Breast epithelium (tissue), 4 donors: ENCODE measurements at regions not wholly inside any gene's neighbourhood (a gene's known extent, or its start where the extent isn't known, plus 50 kb on each side); places are given as distances from the start of the nearest gene placed in this dataset.

Experiments
- DNase-seq, 2 donors: peaks; one replicate each; pipeline ENCODE4 v3.0.0-alpha.2; 2019; ENCODE audit warnings: low spot score in 2 of 2
- H3K27ac ChIP-seq, 2 donors: fragments of 200-600 bp; sonication (generic) in 1 of 2; one replicate each; pipeline ENCODE4 v1.5.1; 2016 to 2019; ENCODE audit warnings: mild to moderate bottlenecking in 1 of 2
- H3K27me3 ChIP-seq, 2 donors: fragments of 200-600 bp; sonication (generic) in 1 of 2; one replicate each; pipeline versions ENCODE4 v1.5.1 to v1.6.0; 2017 to 2019; ENCODE audit warnings: control low read depth in 1 of 2, mild to moderate bottlenecking in 1 of 2
- H3K36me3 ChIP-seq: fragments of 200-600 bp; one replicate; pipeline ENCODE4 v1.5.1; 2019
- H3K4me1 ChIP-seq, 2 donors: fragments of 200-600 bp; sonication (generic); one replicate each; pipeline ENCODE4 v1.5.1; 2016 to 2019; ENCODE audit warnings: control low read depth in 1 of 2
- H3K4me3 ChIP-seq, 3 donors: fragments of 200-600 bp; sonication (generic); 1 replicate in 2 of 3; 2 replicates in 1 of 3; pipeline ENCODE4 v1.5.1; 2016 to 2019; ENCODE audit warnings: mild to moderate bottlenecking in 3 of 3, moderate library complexity in 2 of 3
- H3K9me3 ChIP-seq, 2 donors: fragments of 200-600 bp; sonication (generic) in 1 of 2; one replicate each; pipeline ENCODE4 v1.5.1; 2016 to 2019; ENCODE audit warnings: control low read depth in 1 of 2
- CTCF ChIP-seq, 3 donors: fragments of 450-650 bp; IDR thresholded peaks; one replicate each; pipeline ENCODE4 v1.5.1; 2016 to 2017; ENCODE audit warnings: antibody characterized with exemption in 3 of 3, mild to moderate bottlenecking in 3 of 3, moderate library complexity in 3 of 3
- POLR2A ChIP-seq: fragments of 450-650 bp; IDR thresholded peaks from one replicate; pipeline ENCODE4 v1.6.1; 2016; ENCODE audit warnings: antibody characterized with exemption, mild to moderate bottlenecking, moderate library complexity
- POLR2AphosphoS5 ChIP-seq, 3 donors: sonication (generic); formaldehyde crosslinking; IDR thresholded peaks; one replicate each; pipeline ENCODE4 v1.6.1; 2017; ENCODE audit warnings: antibody characterized with exemption in 3 of 3
- intact Hi-C: fragments of 100-400 bp; cut with DNase I; formaldehyde crosslinking; loops from one replicate; pipeline ENCODE4 v1.15.1; 2023; ENCODE audit warnings: low total_unique reads

GRCh38 chr20:48159145-48160008 is 374.1 kb upstream of the SULF2 start:
- Histone ChIP-seq H3K27me3 (no peaks in the 10 kb centered on the region), H3K4me1 (no peaks in the 10 kb centered on the region), H3K27ac (no peak overlapping the region), H3K9me3 (peaks cover 0 to 4% of the 10 kb centered on the region in 2 donors), H3K4me3 (no peak overlapping the region), H3K36me3 (no peaks in the 10 kb centered on the region)
- intact Hi-C loops: no loop called here
- no peak for TF ChIP-seq POLR2A
- no peak for TF ChIP-seq CTCF (IDR thresholded peaks at IDR 0.05)
- no peak for TF ChIP-seq POLR2AphosphoS5 (IDR thresholded peaks at IDR 0.05)
- DNase-seq: no peak

- Histone ChIP-seq H3K4me3 (no peak overlapping the region), H3K9me3 (peaks cover 0 to 4% of the 10 kb centered on the region in 2 donors), H3K36me3 (no peaks in the 10 kb centered on the region), H3K4me1 (no peaks in the 10 kb centered on the region), H3K27me3 (no peaks in the 10 kb centered on the region), H3K27ac (no peak overlapping the region)
- intact Hi-C loops: no loop called here
- TF ChIP-seq CTCF (IDR thresholded peaks at IDR 0.05) (no peak), POLR2AphosphoS5 (IDR thresholded peaks at IDR 0.05) (no peak), POLR2A (no peak)
- peak in 1 of 2 donors; percentile 65 for DNase-seq
Measured at GRCh38 chr20:48158014-48158413, 372.7 kb upstream of the SULF2 start.

GRCh38 chr20:48156951-48157700 is 371.8 kb upstream of the SULF2 start:
- Histone ChIP-seq H3K4me1 (no peaks in the 10 kb centered on the region), H3K4me3 (no peak overlapping the region), H3K9me3 (peaks cover 0 to 4% of the 10 kb centered on the region in 2 donors), H3K36me3 (no peaks in the 10 kb centered on the region), H3K27me3 (no peaks in the 10 kb centered on the region), H3K27ac (no peak overlapping the region)
- no peak for TF ChIP-seq POLR2AphosphoS5 (IDR thresholded peaks at IDR 0.05)
- no peak for TF ChIP-seq CTCF (IDR thresholded peaks at IDR 0.05)
- no peak for TF ChIP-seq POLR2A
- intact Hi-C loops: no loop called here
- no peak for DNase-seq

- Histone ChIP-seq H3K4me3 (no peak overlapping the region), H3K27me3 (no peaks in the 10 kb centered on the region), H3K27ac (no peak overlapping the region), H3K4me1 (no peaks in the 10 kb centered on the region), H3K36me3 (no peaks in the 10 kb centered on the region), H3K9me3 (peaks cover 0 to 4% of the 10 kb centered on the region in 2 donors)
- TF ChIP-seq POLR2A: no peak
- TF ChIP-seq POLR2AphosphoS5 (IDR thresholded peaks at IDR 0.05): no peak
- TF ChIP-seq CTCF (IDR thresholded peaks at IDR 0.05): no peak
- intact Hi-C loops: no loop called here
- no peak for DNase-seq
Measured at GRCh38 chr20:48156521-48156920, 371.2 kb upstream of the SULF2 start.

GRCh38 chr20:48155268-48155667 is 370.0 kb upstream of the SULF2 start:
- Histone ChIP-seq H3K4me3 (no peak overlapping the region), H3K36me3 (no peaks in the 10 kb centered on the region), H3K27me3 (no peaks in the 10 kb centered on the region), H3K9me3 (peaks cover 0 to 4% of the 10 kb centered on the region in 2 donors), H3K27ac (no peak overlapping the region), H3K4me1 (no peaks in the 10 kb centered on the region)
- no peak for DNase-seq
- TF ChIP-seq POLR2A (no peak), CTCF (IDR thresholded peaks at IDR 0.05) (no peak), POLR2AphosphoS5 (IDR thresholded peaks at IDR 0.05) (no peak)
- intact Hi-C loops: no loop called here
